Inferior parietal cortex (tissue), 1 donor: ENCODE measurements at regions not wholly inside any gene's neighbourhood (a gene's known extent, or its start where the extent isn't known, plus 50 kb on each side); places are given as distances from the start of the nearest gene placed in this dataset.
"Not testable (repeated sequence)": the region's sequence is repeated elsewhere in the genome, so short reads cannot be mapped to it uniquely, and the experiment has no call there.

Experiments used
- DNase-seq: peaks from one replicate; pipeline ENCODE4 v3.0.0-alpha.2; 2016; ENCODE audit errors: extremely low spot score

DNA sequence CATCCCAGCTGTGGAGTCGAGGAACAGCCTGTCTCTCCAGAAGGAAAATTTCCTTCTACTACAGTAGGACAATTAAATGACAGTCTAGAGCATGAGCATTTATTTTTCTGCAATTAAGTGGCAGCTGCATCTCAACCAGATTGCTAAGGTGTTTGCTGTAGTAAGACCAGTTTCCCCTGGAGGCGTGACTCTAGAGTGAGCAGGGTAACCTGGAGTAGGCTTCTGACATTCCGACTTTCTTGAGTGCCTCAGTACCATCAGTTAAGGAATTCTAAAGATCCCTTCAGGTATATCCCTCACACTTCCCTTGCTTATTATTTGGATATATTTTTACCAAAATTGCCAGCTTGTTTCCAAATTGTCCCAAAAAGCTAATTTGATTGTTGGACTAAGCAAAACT lies 59.2 kb upstream of the IRX2 start:
- DNase-seq: no peak

- DNase-seq: not testable (repeated sequence)
Observed at GRCh38 chr5:2807244-2807643, 55.8 kb upstream of the IRX2 start.

DNA sequence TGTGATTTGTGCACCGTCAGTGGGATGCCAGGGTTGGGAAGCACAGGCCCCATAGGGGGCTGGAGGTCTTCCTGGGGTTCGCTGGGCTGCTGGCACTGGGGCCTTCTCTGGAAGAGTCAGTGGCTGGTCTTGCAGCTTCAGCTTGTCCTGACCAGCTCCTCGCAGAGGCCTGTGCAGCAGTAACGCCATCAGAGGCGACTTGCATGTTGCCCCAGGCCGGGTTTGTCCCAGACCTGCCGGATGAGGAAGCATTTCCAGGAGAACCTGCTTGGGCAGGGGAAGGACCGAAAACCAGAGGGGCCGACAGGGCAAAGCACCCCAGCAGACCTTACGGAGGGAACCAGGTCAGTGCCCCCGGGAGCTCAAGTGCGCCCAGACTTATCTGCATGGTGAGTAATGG lies 54.7 kb upstream of the IRX2 start:
- no peak for DNase-seq

DNA sequence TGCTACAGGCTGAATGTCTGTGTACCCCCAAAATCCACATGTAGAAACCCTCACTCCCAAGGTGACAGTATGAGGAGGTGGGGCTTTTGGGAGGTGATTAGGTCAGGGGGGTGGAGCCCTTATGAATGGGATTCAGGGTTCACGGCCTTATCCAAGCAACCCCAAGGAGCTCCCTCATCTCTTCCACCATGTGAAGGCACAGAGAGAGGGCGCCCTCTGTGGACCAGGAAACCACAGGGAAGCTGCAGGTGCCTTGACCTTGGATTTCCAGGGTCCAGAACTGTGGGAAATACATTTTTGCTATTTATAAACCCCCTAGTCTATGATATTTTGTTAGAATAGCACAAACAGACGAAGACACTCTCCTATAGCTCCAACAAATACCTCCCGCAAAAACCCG lies 53.6 kb upstream of the IRX2 start:
- DNase-seq: no peak

DNA sequence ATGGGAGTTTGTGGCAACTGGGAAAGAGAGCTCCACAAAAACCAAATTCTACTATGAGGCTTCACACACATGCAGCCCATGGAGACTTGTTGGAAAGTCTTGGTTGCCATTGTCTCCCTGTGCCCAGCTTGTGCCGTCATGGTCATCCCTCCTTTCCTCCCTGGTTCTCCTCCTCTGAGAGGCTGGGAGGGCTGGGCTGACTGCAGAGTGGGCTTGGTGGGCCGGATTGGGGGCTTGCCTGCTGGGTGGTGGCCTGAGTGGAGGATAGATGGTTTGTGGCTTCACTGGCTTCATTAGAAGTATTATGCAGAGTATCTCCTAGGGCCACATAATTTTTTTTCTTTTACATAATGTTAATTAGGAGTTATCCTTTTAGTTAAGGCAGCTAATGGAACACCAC lies 52.3 kb upstream of the IRX2 start:
- DNase-seq: no peak

DNA sequence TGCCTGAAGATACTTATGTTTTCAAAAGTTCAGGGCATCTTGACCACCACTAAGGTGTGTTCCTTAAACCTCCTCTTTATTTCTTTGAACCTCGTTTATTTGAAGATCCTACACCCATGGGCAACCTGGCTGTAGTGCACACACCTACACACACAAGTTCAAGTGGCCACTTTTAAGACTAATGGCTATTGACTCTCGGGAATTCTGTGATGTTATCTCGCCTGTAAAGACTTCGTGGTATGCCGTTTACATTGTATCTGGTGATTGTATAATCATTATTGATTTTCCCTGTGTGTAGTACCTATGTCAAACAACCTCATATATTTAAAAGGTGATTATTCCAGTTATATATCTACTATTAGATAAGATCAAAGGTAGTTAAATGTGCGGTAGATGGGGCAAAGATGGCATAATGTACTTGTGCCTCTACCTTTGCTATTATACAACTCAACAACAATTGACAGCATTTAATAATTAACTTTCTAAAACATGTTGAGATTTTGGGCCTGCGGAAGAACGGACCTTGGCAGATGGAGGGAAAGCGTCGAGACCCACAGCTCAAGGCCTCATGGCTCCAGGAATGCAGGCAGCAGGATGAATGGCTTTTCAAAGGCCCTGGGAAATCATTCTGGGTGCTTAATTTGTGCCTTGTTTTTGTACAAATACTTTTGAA lies 51.4 kb upstream of the IRX2 start:
- DNase-seq: no peak

DNA sequence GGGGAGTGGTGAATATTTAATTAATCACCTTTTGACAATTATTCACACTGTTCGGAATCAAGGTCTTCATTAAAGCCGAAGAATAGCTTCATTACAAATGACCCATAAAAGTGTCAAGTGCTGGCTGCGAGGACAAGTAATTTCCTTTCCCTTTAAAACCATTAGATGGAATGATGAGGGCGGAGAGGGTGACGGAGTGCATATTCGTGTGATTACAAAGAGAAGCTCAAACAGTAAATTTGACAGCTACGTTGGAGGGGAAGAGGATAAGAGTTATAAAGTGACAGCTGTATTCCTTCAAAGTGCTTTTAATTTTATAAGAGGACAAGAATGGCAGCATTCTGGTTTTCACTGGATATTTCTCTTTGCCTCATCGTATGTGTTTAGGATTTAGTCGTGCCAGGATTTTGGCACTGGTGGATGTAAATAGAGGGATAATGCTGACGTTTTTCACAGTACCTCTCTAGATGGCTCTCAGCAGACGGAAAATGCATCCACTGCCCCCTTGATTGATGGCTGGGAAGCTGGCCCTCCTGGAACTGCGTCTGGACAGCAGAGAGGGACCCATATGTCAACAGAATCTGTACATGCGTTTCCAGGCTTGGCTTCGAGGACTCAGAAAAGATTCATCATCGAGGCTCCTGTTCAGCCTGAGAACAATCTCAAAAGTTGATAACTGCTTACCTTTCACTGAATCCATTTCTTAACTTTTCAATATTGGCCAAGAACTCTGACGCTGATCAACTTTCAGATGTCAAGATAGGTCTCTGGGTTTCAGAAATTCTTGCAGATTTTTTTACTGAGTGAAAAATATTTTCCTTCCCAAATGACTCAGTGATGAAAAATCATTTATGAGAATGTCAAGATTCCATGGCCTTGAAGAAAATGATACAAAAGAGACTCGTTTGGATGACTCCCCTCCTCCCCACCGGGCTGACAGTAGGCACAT lies 50.4 kb upstream of the IRX2 start:
- no peak for DNase-seq
